NOMO-1 treated with dmso at 0.1 percent for 144 hours (cell line): ENCODE measurements at regions not wholly inside any gene's neighbourhood (a gene's known extent, or its start where the extent isn't known, plus 50 kb on each side); places are given as distances from the start of the nearest gene placed in this dataset.

Source experiments
- DNase-seq: peaks from one replicate; lab custom pipeline; 2025; ENCODE audit not compliant: unreplicated experiment; lab: John Stamatoyannopoulos, UW

DNA sequence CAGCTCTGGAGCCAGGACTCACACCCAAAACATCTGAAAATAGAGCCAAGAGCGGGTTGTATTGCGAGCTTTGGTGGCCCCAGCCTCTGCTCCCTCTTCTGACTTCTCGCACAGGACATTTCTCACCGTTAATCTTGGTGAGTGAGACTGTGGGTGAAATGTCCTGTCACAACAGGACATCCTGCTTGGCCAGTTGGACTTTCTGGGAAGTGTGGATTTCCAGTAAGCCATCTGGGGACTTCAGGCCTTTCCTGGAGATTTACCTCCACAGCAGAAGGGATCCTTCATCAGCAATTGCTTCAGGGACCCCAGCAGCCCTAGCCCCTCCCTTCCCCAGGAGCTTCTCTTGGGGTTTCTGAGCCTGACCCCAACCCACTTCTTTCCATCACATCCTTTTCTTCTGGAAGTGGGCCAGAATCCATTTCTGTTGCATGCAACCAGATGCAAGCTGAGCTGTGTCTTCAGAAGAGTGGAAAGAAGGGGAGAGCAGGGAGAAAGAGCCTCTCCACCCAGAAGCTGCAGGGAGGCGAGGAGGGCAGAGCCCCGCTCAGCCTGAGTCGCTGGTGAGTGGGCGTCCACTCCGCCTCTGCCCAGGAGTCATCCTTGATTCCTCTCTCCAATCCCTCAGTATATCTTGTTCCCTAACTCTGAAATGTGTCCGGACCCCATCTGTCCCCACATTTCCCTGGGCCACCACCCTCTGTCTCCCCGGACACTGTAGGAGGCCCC, 50.3 kb upstream of the GADD45G start:
- no peak for DNase-seq

DNA sequence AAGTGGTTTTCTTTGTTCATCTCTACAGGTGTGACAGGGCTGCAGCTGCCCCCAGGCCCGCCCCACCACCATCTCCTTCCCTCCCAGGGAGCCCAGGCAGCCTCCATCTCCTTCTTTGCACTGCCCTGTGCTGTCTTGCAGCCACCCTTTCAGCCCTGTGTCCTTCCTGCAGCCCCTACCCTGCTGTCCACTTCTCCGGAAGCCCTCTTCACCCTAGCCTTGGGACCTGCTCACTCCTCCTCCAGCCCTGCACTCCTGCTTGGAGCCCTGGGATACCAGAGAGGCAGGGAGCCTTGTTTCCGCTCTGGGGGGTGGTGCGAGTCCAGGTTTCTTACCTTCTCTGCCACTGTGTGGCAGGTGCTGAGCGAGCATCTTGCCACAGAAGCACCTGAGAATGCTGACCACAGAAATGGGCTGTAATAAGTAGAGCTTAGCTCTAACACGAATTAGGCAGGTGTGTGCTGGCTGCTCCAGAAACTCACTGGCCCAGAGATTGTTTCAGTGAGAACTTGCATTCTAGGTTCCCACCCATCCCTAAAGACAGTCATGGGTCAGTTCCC, 51.3 kb upstream of the GADD45G start:
- DNase-seq = no peak

DNA sequence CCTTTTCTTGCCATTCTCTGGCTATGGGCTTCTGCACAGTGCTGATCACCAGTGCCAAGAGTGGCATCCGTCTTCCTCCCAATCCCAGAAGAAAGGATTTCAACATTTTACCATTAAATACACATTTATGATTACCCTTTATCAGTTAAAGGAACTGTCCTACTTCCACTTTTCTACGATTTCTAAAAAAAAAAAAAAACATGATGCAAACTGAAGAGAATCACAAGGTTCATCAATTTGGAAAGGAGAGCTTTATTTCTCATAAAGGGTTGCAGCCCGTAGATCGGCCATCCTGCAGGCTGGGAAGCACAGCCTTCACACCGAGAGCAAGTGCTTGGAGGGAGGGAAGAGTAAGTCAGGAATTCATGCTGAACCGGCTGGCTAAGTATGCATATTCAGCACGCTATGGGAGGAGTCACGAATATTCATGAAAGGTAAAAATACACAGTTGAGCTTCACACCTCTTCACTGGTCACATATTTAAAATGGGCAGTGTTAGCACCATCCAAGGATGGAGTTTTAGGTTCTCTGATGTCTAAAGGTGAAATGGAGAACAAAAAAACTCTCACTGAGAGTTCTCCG, 52.5 kb upstream of the SEMA4D start:
- DNase-seq = no peak

DNA sequence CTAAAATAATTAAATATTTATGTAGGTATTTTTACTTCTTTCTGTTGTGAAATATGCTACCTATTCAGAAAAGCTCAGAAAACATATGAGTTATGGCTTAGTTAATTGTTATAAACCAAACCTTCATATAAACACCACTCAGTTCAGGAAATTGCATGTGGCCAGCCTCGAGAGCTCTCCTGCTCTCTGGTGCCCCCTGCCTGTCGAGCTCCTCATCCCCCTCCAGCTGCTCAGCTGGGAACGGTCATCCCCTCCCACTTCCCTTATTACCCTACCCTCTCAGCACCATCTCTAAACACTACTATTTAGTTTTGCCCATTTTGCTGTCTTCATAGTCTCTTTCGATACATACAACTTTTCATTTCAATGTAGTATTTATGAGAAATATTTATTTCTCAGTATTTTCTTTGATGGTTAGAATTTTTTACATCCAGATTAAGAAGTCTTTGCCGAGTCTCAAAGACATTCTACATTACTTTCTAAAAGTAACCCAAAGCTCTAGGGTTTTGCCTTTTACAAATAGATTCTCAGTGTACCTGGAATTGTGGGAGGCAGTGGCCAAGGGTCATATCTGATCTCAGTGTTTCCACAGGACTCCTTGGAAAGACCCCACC, 51.2 kb upstream of the SEMA4D start:
- DNase-seq = peak; percentile 70

DNA sequence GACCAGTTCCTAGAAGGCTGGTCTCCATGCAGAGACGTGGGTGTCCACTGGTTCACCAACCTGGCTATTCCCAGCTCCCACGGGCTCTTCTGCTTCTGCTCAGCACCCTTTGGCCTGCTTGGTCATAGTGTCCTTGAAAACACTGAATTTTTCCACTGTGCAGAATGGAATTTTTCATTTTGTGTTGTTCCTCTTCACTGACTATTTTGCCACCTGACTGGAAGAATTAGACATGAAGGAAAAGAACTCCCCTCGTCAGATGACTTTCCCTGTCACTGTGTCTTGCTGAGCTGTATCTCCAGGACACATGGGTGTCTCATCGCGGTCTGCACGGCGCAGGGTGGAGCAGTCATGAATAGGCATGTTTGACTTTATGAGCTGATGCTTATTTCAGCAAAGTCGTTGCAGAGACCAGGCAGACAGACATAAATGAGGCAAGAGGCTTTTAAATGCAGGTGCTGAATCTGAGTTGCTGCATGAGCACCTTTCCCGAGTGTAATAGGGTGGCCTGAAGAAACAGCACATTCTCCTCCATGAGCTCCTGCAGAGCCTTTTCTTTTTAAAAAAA, 50.2 kb upstream of the SEMA4D start:
- DNase-seq = no peak
